ENCODE measurements at regions not wholly inside any gene's neighbourhood (a gene's known extent, or its start where the extent isn't known, plus 50 kb on each side); places are given as distances from the start of the nearest gene placed in this dataset.

GRCh38 chr2:180349809-180350208 is 342.7 kb upstream of the CWC22 start:
- TF ChIP-seq POU2F2 (IDR thresholded peaks at IDR 0.05; ENCODE audit: low read depth, low read length) (no peak), SPI1 (IDR thresholded peaks at IDR 0.05; ENCODE audit: low read depth, low read length) (no peak), POLR2AphosphoS5 (IDR thresholded peaks at IDR 0.05; ENCODE audit: low read depth, low read length) (no peak)
